SH-SY5Y (cell line): ENCODE measurements at regions not wholly inside any gene's neighbourhood (a gene's known extent, or its start where the extent isn't known, plus 50 kb on each side); places are given as distances from the start of the nearest gene placed in this dataset.

ENCODE experiments used
- GATA2 ChIP-seq: IDR thresholded peaks from 2 replicates; pipeline ENCODE4 v1.6.1; 2011; ENCODE audit warnings: mild to moderate bottlenecking, low read depth, low read length
- GATA3 ChIP-seq: IDR thresholded peaks from 2 replicates; pipeline ENCODE4 v1.6.1; 2011; ENCODE audit warnings: low read depth, mild to moderate bottlenecking, low read length, moderate library complexity

GRCh38 chr11:27604416-27604815, 95.8 kb downstream of the BDNF start:
- TF ChIP-seq GATA3 = no peak
- no peak for TF ChIP-seq GATA2

GRCh38 chr11:27603376-27603990, 96.8 kb downstream of the BDNF start:
- TF ChIP-seq GATA2 (no peak), GATA3 (no peak)

GRCh38 chr11:27600656-27601055, 94.1 kb upstream of the LIN7C start:
- no peak for TF ChIP-seq GATA3
- TF ChIP-seq GATA2 = no peak

GRCh38 chr11:27599217-27599616, 92.6 kb upstream of the LIN7C start:
- no peak for TF ChIP-seq GATA3
- no peak for TF ChIP-seq GATA2

- TF ChIP-seq GATA2 (no peak), GATA3 (no peak)
Measured at GRCh38 chr11:27596802-27597201, 90.2 kb upstream of the LIN7C start.

GRCh38 chr11:27596388-27596787, 89.8 kb upstream of the LIN7C start:
- TF ChIP-seq GATA3 (no peak), GATA2 (no peak)

DNA sequence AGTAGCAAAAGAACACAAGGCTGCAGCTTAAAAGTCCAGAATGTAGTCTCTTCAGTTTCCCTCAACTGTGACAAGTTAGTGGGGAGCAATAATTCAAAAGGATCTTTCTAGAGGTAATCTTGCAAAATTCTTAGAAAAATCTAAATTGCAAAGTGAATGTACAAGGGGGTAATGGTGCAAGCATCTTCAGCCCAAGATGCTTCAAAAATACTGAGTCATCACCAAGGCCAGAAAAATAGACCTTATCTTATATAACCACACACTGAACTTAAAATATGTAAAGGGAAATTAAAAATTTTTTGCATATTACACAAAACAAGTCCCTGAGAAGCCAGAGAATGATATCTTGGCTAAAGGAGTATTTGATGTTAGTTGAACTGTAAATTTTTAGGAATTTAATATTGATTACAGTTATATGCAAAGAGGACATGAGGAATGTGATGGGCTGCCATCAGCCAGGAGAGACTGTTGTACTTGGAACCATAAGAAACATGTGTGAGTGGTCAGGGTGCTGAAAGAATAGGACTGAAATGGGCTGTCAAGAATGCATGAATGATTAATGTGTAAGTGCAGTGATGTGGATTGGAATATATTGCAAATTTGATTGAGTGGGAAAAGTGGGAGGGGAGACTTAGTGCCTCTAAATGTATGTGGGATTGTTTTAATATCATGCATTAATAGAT, 85.7 kb upstream of the LIN7C start:
- TF ChIP-seq GATA2 = no peak
- TF ChIP-seq GATA3 = no peak

GRCh38 chr11:27582621-27583020, 76.1 kb upstream of the LIN7C start:
- TF ChIP-seq GATA3 (no peak), GATA2 (no peak)

GRCh38 chr11:27574342-27574741, 67.8 kb upstream of the LIN7C start:
- TF ChIP-seq GATA3 (no peak), GATA2 (no peak)

DNA sequence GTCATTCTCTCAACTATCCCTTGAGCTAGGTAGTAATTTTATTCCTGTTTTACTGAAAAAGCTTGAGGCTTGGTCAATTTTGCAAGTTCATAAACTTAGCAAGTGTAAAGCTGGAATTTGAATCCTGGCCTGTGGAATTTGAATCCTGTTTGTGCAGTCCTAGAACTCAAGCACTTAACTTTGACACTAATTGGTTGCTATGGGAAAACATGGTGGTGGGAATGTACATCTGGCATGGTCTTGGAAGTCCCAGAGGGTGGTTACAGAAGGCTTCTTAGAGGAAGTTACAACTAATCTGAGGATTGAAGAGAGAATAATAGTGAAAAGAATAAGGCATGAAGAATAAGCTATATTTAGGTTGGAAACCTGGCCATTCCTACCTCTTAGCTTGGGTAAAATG, 66.5 kb upstream of the LIN7C start:
- TF ChIP-seq GATA3 (no peak), GATA2 (no peak)

- TF ChIP-seq GATA2 = 0 out of 2 replicates have a peak, but pooled peaks have one; percentile 11
- TF ChIP-seq GATA3 = no peak
Measured at GRCh38 chr11:27571154-27571810, 64.7 kb upstream of the LIN7C start.

DNA sequence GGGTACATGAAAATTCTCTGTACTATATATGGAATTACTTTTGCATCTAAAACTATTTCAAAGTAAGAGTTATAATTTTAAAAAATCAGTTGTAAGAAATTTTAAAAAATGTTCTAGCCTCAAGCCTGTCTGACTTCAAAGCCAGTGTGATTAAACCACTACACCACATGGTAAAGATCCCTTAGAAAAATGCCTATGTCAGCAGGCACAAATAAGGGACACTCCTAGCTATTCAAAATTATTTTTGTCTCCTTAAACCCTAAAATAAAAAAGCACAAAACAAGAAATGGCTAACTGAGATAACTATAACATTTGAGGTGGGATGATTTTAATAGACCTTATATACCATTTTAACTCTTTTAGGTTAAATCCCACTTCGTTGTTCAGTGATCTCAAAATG, 64.0 kb upstream of the LIN7C start:
- TF ChIP-seq GATA2 (no peak), GATA3 (no peak)

DNA sequence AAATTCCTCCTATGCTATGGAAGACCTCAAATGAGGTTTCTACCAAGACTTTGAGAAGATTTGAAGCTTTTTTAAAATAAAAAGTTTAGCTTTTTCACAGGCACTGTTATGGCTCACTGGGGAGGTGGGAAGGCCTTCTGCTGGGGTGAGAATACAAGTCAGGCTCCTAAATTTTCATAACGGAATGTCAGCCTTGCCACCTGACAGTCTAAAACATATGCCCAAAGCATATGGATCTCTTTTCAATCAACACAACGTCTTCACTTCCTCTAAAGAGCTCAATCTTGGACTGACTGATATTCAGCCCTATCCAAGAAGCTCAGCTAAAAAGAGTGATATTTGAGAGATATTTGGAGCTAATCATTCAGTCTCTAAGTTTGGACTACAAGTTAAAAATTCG, 57.1 kb upstream of the LIN7C start:
- TF ChIP-seq GATA3 = no peak
- TF ChIP-seq GATA2 = no peak

DNA sequence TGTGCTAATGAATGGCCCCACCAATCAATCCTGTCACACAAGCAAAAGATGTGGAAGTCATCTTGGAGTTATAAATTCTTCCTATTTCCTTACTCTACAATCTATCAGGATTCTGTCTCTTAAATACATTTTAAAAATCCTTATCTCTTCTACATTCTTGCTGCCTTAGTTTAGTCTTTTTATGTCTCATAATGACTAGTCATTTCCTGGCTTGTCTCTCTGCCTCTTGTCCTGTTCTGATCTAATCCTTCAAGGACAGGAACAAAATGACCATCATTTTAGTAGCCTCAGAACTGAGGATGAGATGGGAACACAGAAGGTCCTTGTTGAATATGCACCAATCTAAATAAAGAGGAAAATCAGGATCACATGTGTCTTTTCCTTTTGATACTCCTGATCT, 56.6 kb upstream of the LIN7C start:
- TF ChIP-seq GATA2 = no peak
- TF ChIP-seq GATA3 = no peak

GRCh38 chr11:27558401-27558800, 51.8 kb upstream of the LIN7C start:
- no peak for TF ChIP-seq GATA3
- no peak for TF ChIP-seq GATA2

- no peak for TF ChIP-seq GATA3
- no peak for TF ChIP-seq GATA2
Measured at GRCh38 chr11:27557226-27557625, 50.7 kb upstream of the LIN7C start.
